Activated naive CD8-positive, alpha-beta T cell treated with anti-CD3 and anti-CD28 coated beads for 36 hours (primary cell): ENCODE measurements at regions not wholly inside any gene's neighbourhood (a gene's known extent, or its start where the extent isn't known, plus 50 kb on each side); places are given as distances from the start of the nearest gene placed in this dataset.

Source experiments
- DNase-seq: peaks from one replicate; pipeline ENCODE4 v3.0.0; 2021
- H3K27ac Mint-ChIP-seq: one replicate; pipeline ENCODE4 v1.8.0; 2022; ENCODE audit warnings: mild to moderate bottlenecking, moderate library complexity, mixed read lengths
- H3K27me3 Mint-ChIP-seq: one replicate; pipeline ENCODE4 v1.8.0; 2022; ENCODE audit warnings: mild to moderate bottlenecking, mixed read lengths
- H3K36me3 Mint-ChIP-seq: one replicate; pipeline ENCODE4 v1.8.0; 2021; ENCODE audit warnings: mild to moderate bottlenecking, mixed read lengths
- H3K4me1 Mint-ChIP-seq: one replicate; pipeline ENCODE4 v1.8.0; 2021; ENCODE audit warnings: mixed read lengths
- H3K4me3 Mint-ChIP-seq: one replicate; pipeline ENCODE4 v1.8.0; 2022; ENCODE audit warnings: mild to moderate bottlenecking, moderate library complexity, mixed read lengths
- H3K9me3 Mint-ChIP-seq: one replicate; pipeline ENCODE4 v1.8.0; 2022; ENCODE audit warnings: mixed read lengths

DNA sequence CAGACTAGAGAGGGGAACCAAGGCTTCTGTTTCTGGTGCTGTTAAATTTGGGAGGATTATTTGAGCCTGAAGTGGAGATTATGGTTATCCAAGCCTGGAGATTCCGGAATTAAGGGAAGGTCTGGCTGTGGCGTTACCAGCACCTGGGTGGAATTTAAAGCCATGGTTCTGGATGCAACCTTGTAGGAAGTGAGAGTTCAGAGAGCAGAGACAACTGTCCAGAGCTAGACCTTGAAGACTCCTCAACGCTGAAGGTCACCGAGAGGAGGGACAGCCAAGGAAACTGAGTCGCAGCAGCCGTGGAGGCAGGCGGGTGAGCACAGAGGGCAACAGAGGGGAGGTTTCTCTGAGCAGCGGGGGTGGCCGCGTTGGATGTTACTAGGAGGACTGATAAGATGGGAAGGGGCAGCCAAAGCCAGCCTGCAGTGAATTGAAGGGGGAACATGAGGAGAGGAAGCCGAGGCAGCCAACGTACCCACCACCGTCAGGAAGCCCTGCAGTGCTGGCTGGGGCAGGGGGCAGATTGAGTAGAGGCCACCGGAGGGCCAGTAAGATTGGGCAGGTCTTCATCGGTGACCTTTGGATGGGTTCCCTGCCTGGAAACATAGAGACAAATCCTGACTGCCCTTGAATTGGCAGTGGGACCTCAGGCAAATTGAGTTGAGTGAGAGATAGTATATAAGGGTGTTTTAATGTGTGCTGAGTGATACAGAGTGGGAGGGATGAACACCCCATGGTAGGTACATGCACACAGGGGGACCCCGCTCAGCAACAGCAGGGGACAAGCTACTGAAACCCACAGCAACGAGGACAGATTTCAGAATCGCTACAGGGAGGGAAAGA, 90.3 kb downstream of the SNX5 start:
- Mint-ChIP-seq H3K4me3 (no peak overlapping the region), H3K36me3 (no peaks in the 10 kb centered on the region), H3K27me3 (peaks cover 11% of the 10 kb centered on the region), H3K9me3 (no peaks in the 10 kb centered on the region), H3K27ac (peak overlapping the region; percentile 76), H3K4me1 (peaks cover 14% of the 10 kb centered on the region)
- DNase-seq, result no peak

DNA sequence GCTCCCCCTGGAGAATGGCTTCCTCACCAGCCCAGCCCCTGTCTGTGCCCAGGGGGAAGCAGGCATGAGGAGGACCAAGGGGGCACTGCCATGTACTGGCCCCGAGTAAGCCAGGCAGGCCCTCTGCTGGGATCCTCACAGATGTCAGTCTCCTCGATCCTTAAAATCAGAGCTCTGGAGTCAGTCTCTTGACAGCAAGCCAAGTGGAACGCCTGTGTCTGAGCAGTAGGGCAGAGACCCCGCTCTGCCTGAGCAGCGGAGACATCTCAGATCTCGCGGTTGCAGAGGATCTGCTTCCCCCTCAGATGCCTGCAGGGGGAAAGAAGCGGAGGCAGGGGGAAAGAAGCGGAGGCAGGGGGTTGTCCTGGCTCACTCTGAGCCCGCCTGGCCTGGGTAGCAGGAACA, 92.6 kb downstream of the SNX5 start:
- peaks cover 19% of the 10 kb centered on the region for H3K4me1 Mint-ChIP-seq
- no peak overlapping the region for H3K27ac Mint-ChIP-seq
- no peaks in the 10 kb centered on the region for H3K36me3 Mint-ChIP-seq
- DNase-seq, result no peak
- H3K4me3 Mint-ChIP-seq, result no peak overlapping the region
- no peaks in the 10 kb centered on the region for H3K9me3 Mint-ChIP-seq
- H3K27me3 Mint-ChIP-seq, result peaks cover 20% of the 10 kb centered on the region

DNA sequence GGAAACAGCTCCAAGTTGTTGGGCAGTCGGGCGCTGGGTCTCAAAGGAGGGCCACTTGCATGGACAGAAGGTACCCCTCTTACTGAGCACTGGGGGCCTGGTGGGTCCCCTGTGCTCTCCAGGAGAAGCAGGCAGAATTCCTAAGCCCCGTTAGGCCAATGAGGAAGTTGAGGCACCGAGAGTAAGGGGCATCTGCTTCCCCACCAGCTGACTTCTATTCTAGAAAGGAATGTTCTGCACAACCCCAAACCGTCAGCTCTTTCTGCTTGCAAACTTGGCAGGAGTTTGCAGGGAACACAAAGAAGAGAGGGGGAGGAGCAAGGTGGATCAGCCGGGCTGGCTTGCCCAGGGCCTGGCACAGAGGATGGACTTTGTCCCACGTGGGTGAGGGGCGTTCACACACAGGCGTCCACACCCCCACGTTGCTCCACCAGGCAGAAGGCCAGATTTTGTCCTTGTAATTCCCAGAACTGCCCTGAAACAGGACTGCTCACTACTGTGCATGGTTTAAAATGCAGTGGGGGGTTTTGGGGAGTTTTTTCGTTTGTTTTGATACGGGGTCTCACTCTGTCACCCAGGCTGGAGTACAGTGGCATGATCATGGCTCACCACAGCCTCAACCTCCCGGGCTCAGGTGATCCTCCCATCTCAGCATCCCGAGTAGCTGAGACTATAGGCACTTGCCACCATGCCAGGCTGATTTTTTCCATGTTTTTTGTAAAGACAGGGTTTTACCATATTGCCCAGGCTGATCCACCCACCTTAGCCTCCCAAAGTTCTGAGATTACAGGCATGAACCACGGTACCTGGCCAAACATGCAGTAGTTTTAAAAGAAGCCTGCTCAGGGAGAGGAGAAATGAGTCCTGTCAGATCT, 93.3 kb downstream of the SNX5 start:
- peaks cover 19% of the 10 kb centered on the region for H3K4me1 Mint-ChIP-seq
- H3K27me3 Mint-ChIP-seq, result peaks cover 22% of the 10 kb centered on the region
- H3K27ac Mint-ChIP-seq, result no peak overlapping the region
- H3K36me3 Mint-ChIP-seq, result no peaks in the 10 kb centered on the region
- H3K4me3 Mint-ChIP-seq, result no peak overlapping the region
- no peak for DNase-seq
- H3K9me3 Mint-ChIP-seq, result no peaks in the 10 kb centered on the region

DNA sequence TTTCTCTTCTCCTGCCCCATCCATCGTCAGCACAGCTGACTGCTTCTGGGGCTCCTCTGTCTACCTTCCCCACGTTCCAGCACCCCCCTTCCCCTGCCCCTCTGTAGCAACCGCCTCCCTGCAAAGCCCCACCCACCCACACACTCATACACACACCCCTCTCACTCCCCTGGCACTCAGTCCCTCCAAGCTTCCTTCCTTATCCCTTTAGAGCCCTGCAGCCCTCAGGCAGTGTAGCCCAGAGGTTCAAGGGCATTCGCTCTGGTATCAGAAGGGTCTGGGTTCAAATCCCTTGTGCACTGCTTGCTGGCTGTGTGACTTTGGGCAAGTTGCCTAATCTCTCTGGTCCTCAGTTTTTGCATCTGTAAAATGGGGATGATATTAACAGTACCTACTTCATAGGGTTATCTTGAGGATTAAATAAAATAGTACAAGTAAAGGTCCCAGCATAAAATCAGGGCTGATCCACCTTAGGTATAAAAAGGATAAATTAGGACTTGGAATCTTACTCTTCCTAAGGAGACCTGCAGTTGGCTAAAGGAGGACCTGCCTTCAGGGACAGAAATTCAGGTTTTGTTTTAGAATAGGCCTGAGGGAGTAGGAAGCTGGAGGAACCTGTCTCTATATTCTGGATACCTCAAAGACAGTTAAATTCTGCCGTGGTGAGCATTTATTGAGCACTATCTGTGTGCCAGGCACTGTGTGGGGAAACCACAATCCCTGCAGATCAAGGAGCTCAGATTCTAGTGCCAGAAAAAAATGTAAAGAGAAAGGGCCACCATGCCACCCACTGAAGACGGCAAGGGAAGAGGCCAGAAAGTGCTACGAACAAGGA, 94.1 kb downstream of the SNX5 start:
- peaks cover 19% of the 10 kb centered on the region for H3K4me1 Mint-ChIP-seq
- H3K36me3 Mint-ChIP-seq, result no peaks in the 10 kb centered on the region
- no peaks in the 10 kb centered on the region for H3K9me3 Mint-ChIP-seq
- H3K4me3 Mint-ChIP-seq, result no peak overlapping the region
- H3K27me3 Mint-ChIP-seq, result peaks cover 23% of the 10 kb centered on the region
- no peak overlapping the region for H3K27ac Mint-ChIP-seq
- DNase-seq, result no peak

DNA sequence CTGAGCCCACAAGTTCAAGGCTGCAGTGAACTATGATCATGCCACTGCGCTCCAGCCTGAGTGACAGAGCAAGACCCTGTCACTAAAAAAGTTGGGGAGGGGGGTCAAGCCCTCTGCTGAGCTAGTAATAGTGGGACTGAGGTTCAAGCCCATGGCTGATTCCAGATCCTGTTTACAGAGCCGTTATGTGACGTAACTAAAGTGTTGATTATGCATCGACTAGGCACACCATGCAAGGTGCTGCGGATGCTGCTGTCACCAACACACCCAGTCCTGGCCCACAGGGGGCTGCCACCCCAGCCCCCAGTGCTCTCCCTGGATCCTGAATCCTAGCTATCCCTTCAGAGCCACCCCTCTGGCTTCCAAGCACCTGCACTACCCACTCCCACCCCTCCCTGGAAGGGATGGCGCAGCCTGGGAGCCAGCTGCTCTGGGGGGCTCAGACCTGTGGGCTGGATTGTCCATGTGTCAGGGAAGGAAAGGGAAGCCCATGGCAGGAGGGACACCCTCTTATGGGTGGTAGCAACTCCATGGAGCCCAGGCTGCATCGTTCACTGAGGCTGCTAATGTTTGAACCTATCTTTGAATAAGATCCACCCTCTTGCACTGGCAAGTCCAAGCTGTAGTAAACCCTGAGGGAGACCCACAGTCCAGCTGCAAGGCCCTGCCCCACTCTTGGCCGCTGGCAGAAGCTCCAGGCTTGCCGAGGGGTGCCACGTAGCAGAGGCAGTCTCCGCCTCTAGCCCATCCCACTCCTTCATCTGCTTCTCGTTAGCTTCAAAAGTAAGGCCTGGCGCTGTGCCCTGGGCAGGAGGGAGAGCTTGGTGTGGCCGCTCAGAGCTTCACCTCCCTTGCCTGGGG, 95.0 kb downstream of the SNX5 start:
- no peak overlapping the region for H3K4me3 Mint-ChIP-seq
- peaks cover 13% of the 10 kb centered on the region for H3K4me1 Mint-ChIP-seq
- H3K27me3 Mint-ChIP-seq, result peaks cover 23% of the 10 kb centered on the region
- H3K27ac Mint-ChIP-seq, result no peak overlapping the region
- DNase-seq, result no peak
- H3K9me3 Mint-ChIP-seq, result no peaks in the 10 kb centered on the region
- no peaks in the 10 kb centered on the region for H3K36me3 Mint-ChIP-seq

DNA sequence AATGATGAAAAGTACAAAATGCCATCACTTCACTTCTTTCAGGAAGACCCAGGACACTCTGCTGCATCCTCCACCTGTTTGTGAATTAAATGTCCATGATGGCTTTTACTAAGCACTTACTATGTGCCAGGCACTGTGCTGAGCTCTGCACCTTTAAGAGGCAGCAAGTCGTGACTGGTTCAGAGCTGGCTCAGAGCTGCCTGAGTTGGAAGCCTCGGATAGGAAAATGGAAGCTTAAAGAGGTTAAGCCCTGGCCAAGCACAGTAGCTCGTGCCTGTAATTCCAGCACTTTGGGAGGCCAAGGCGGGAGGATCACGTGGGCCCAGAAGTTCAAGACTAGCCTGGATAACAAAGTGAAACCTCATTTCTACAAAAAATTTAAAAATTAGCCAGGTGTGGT, 95.6 kb downstream of the SNX5 start:
- H3K27me3 Mint-ChIP-seq, result peaks cover 23% of the 10 kb centered on the region
- no peak overlapping the region for H3K4me3 Mint-ChIP-seq
- no peak overlapping the region for H3K27ac Mint-ChIP-seq
- peaks cover 8% of the 10 kb centered on the region for H3K4me1 Mint-ChIP-seq
- H3K9me3 Mint-ChIP-seq, result no peaks in the 10 kb centered on the region
- DNase-seq, result no peak
- H3K36me3 Mint-ChIP-seq, result no peaks in the 10 kb centered on the region

DNA sequence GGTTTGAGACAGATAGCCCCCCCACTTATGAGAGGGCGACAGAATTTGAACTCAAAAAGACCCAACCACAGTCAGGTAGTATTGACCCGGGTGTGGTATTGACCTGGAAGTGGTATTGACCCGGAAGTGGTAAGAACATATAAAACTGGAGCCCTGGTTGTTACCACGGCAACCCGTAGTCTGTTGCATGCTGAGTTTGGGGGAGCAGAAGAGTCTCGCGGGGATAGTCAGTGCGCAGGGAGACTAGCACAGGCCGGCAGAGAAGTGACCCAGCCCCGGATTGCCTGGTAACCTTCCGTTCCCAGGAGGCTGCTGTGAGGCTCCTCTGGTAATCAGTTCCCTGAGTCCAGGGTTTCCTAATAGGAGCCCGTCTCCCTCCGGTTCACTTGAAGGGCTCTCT, 96.2 kb downstream of the SNX5 start:
- Mint-ChIP-seq H3K27me3 (peaks cover 23% of the 10 kb centered on the region), H3K36me3 (no peaks in the 10 kb centered on the region), H3K4me3 (no peak overlapping the region), H3K9me3 (no peaks in the 10 kb centered on the region), H3K4me1 (peaks cover 7% of the 10 kb centered on the region), H3K27ac (no peak overlapping the region)
- no peak for DNase-seq

DNA sequence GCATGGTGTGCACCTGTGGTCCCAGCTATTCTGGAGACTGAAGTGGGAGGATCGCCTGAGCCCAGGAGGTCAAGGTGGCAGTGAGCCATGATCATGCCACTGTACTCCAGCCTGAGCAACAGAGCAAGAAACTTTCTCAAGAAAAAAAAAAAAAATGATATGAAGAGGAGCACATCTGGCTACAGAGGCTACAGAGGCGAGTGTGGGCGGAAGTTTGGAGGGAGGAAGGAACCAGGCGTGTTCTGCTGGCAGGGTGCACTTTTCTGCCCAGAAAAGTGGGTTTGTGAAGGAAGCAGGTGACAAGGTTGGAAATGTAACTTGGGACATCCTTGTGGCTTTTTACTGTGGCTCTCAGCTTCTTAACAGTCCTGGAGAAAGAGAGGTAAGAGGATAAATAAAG, 96.7 kb downstream of the SNX5 start:
- H3K27ac Mint-ChIP-seq, result no peak overlapping the region
- H3K36me3 Mint-ChIP-seq, result no peaks in the 10 kb centered on the region
- H3K9me3 Mint-ChIP-seq, result no peaks in the 10 kb centered on the region
- H3K27me3 Mint-ChIP-seq, result peaks cover 19% of the 10 kb centered on the region
- peaks cover 6% of the 10 kb centered on the region for H3K4me1 Mint-ChIP-seq
- no peak for DNase-seq
- H3K4me3 Mint-ChIP-seq, result no peak overlapping the region

DNA sequence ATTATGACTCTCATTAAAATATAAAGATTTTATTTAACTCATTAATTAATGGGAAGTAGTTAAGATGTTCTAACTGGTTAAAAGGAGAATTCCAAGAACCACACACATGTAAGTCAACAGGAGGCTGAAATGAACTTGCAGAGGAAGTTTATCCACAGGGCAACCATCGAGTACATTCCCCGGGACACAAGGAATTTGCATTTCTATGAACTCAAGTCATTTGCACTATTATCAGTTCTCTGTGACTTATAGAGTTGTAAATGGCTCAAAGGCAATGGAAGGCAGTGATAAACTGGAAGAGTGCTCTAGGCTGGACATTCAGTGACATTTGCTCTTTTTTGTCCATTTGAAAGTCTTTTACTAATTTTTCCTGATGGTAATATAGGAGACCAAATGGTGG, 97.4 kb downstream of the SNX5 start:
- no peak overlapping the region for H3K27ac Mint-ChIP-seq
- no peak for DNase-seq
- H3K9me3 Mint-ChIP-seq, result no peaks in the 10 kb centered on the region

DNA sequence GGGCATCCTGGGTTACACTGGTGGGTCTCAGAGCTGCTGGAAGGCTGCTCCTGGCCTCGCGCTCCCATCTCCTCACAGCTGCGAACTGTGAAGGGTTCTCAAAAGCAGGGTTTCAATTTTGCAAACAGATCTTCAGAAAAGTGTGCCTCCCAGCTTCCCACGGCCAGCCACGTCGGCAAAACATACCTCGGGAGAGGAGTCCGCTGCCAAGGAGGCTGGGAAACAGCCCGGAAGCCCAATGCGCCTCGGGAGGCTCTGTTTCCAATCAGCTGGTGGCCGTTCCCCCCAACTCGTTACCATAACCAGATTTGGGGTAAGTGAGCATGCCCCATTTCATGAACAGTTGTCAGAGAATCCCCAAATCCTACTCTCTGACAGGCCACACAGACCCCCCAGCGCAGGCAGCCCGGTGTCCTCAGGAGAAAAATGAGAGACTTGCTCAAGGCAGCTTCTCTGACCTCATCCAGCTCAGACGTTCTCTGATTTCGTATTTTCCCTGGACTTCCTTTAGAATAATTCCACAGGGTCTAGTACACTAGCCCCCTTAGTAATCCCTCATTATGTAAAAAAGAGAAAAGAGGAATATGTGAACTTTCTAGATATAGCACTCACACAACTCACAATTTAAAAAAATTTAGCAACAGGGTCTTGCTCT, 98.4 kb downstream of the SNX5 start:
- H3K4me1 Mint-ChIP-seq, result peaks cover 6% of the 10 kb centered on the region
- no peak for DNase-seq
- no peak overlapping the region for H3K4me3 Mint-ChIP-seq
- peaks cover 12% of the 10 kb centered on the region for H3K27me3 Mint-ChIP-seq
- H3K9me3 Mint-ChIP-seq, result no peaks in the 10 kb centered on the region
- H3K36me3 Mint-ChIP-seq, result no peaks in the 10 kb centered on the region
- no peak overlapping the region for H3K27ac Mint-ChIP-seq

More for the DNA sequence above, 97.4 kb downstream of the SNX5 start:
- peaks cover 6% of the 10 kb centered on the region for H3K4me1 Mint-ChIP-seq
- no peaks in the 10 kb centered on the region for H3K36me3 Mint-ChIP-seq
- peaks cover 14% of the 10 kb centered on the region for H3K27me3 Mint-ChIP-seq
- H3K4me3 Mint-ChIP-seq, result no peak overlapping the region

DNA sequence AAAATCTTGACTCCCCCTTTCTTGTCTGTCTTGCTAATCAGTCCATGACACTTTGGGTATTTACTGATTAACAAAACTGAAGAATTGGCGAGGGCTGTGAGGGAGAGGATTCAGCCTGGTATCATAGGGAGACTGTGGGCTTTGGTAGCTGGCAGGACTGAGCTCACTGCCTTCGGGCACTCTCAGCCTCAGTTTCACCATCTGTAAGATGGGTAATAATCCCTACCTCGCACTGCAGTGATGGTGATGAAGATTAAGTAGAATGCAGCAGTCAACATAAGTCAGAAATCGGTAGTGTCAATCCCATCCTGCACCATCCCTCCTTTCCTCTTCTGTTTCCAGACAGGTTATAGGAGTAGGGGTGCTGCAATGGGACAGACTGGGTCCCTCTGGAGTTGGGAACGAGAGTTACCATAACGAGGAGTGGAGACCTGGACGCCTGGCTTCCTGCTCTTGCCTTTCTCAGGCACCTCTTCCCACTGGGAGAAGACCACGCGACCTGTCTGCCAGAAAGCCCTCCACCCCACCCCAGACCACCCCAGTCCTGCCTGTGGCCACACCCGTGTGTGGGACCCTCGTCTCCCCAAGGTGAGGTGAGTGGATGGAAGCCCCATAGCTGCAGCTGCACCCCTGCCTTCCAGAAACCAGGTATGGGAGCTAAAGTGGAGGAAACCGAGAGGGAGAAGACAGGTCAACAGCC, 99.1 kb downstream of the SNX5 start:
- H3K9me3 Mint-ChIP-seq, result no peaks in the 10 kb centered on the region
- H3K27me3 Mint-ChIP-seq, result peaks cover 12% of the 10 kb centered on the region
- H3K4me1 Mint-ChIP-seq, result peaks cover 6% of the 10 kb centered on the region
- H3K4me3 Mint-ChIP-seq, result no peak overlapping the region
- no peaks in the 10 kb centered on the region for H3K36me3 Mint-ChIP-seq
- H3K27ac Mint-ChIP-seq, result no peak overlapping the region
- no peak for DNase-seq

DNA sequence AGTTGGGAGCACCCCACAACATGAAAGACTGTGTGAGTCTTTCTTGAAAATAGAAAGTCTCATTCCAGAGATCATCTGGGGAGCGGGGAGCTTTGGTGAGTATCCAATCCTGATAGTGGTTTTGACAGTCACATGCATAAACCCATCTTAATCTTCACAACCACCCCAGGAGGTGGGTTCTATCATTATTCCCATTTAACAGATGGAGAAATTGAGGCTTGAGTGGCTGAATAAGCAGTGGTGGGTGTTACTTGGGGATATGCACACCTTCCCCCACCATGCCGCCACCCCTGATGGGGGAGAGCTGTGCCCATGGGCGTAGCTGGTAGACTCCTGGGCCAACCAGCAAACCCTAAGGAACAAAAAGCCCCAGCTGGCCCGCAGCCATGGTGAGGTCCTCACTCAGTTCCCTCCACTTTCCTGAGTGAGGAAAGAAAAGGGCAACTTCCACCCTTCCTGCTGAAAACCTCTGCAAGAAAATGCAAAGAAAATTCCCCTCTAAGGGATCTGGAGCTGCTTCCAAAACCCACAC, 99.8 kb downstream of the SNX5 start:
- peaks cover 6% of the 10 kb centered on the region for H3K4me1 Mint-ChIP-seq
- H3K36me3 Mint-ChIP-seq, result no peaks in the 10 kb centered on the region
- no peak overlapping the region for H3K27ac Mint-ChIP-seq
- no peak overlapping the region for H3K4me3 Mint-ChIP-seq
- DNase-seq, result no peak
- H3K9me3 Mint-ChIP-seq, result no peaks in the 10 kb centered on the region
- peaks cover 12% of the 10 kb centered on the region for H3K27me3 Mint-ChIP-seq

DNA sequence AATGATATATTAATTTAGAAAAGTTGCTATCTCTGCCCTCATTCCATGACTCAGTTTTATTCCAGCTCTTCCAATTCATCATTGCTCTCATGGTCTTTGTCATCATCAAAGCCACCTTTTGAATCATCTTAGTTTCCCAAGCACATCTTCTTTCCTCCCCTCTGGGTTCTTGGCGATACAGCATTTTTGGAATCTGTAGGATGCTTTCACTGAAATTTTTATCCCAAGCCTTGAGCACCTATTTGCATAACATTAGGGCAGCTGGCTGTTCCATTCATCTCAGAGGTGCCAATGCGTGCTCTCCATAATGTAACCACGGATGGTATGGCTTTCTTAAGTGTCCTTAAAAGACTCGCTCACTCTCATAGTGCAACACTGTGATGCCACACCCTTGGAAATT, 100.4 kb downstream of the SNX5 start:
- no peaks in the 10 kb centered on the region for H3K36me3 Mint-ChIP-seq
- H3K27ac Mint-ChIP-seq, result no peak overlapping the region
- H3K4me3 Mint-ChIP-seq, result no peak overlapping the region
- H3K9me3 Mint-ChIP-seq, result no peaks in the 10 kb centered on the region
- peaks cover 12% of the 10 kb centered on the region for H3K27me3 Mint-ChIP-seq
- peaks cover 6% of the 10 kb centered on the region for H3K4me1 Mint-ChIP-seq
- no peak for DNase-seq
